Left ventricle myocardium inferior (tissue), 1 donor: ENCODE measurements at regions not wholly inside any gene's neighbourhood (a gene's known extent, or its start where the extent isn't known, plus 50 kb on each side); places are given as distances from the start of the nearest gene placed in this dataset.

Source experiments
- DNase-seq: peaks from one replicate; pipeline ENCODE4 v3.0.0-alpha.2; 2020
- H3K27ac ChIP-seq: fragments of 200-600 bp; replicated peaks from 2 replicates; pipeline ENCODE4 v1.8.0; 2021
- H3K27me3 ChIP-seq: fragments of 200-600 bp; 2 replicates; pipeline ENCODE4 v1.8.0; 2021; ENCODE audit warnings: low read depth
- H3K36me3 ChIP-seq: fragments of 200-600 bp; 2 replicates; pipeline ENCODE4 v1.8.0; 2021
- H3K4me1 ChIP-seq: fragments of 200-600 bp; 2 replicates; pipeline ENCODE4 v1.8.0; 2021
- H3K4me3 ChIP-seq: fragments of 200-600 bp; 2 replicates; pipeline ENCODE4 v1.8.0; 2021; ENCODE audit warnings: mild to moderate bottlenecking, moderate library complexity
- H3K9me3 ChIP-seq: fragments of 200-600 bp; replicated peaks from 2 replicates; pipeline ENCODE4 v1.8.0; 2021
- CTCF ChIP-seq: fragments of 200-600 bp; IDR thresholded peaks from 2 replicates; pipeline ENCODE4 v1.8.0; 2021; ENCODE audit warnings: antibody characterized with exemption, mild to moderate bottlenecking, borderline replicate concordance
- intact Hi-C: fragments of 100-400 bp; cut with micrococcal nuclease; formaldehyde crosslinking; loops from one replicate; pipeline ENCODE4 v1.11.0; 2022
- donor health status: DM: no; HTN: yes; CAD: no; lungs with severe emphysema.

DNA sequence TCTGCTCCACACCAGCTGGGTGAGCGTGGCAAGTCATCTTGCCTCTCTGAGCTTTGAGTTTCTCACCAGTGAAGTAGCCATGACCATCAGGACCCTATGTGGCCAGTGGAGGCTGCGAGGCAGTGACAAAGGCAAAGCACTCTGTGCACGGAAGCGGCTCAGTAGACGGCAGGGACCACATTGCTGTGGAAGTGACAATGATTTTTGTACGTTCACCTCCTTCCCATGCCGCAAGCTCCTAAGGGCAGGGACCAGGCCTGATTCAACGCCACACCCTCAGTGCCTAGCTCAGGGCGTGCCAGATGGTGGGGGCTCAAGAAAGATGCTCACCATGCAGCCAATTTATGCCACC is 210.5 kb downstream of the MATN1 start:
- Histone ChIP-seq H3K9me3 (no peaks in the 10 kb centered on the region), H3K27me3 (peaks cover 11% of the 10 kb centered on the region), H3K36me3 (no peaks in the 10 kb centered on the region), H3K27ac (no peak overlapping the region), H3K4me1 (no peaks in the 10 kb centered on the region), H3K4me3 (no peak overlapping the region)
- no peak for DNase-seq
- intact Hi-C loops, result no loop called here
- TF ChIP-seq CTCF, result no peak

DNA sequence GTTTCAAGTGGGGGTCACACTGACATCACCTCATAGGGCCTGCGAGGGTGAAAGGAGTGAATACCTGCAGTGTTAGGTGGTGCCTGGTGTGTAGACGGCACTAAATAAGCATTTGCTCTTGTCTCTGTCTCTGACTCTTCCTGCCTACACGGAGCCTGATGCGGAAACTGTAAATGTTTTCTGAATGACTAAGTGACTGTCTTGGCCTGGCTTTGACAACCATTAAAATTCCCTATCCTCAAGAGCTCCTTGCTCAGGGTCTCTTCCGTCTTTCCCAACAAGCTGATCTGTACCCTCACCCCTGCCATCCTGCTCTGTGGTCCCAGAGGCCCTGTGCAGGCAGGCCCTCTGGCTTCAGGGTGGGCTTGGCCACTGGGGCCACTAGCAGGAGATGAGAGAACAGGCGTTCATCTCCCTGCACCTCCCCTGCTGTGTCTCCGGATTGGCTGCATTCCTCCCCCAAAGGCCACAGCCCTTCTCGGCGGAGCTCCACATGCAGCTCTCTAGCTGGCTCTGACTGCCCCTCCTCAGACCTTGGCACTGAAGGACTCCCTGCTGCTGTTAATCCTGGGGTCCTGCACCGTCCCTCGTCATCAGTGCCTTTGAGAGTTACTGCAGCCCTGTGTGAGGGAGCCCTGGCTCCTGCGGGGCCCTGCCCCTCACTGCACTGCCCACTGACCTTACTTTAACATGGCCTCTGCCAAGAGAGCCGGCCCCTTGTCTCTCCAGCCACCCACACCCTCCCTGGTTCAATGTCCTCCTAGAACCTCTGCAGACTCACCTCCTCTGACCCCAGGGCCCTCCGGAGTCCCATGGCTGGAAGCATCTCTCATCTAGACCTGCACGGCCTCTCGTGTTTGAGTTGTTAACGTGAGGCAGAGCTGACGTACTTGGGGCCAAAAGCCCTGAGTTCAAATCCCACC is 211.1 kb downstream of the MATN1 start:
- no peak for DNase-seq

GRCh38 chr1:30511563-30511962 is 211.8 kb downstream of the MATN1 start:
- intact Hi-C loops, result no loop called here
- H3K27ac ChIP-seq, result no peak overlapping the region
- no peak overlapping the region for H3K4me3 ChIP-seq
- no peaks in the 10 kb centered on the region for H3K36me3 ChIP-seq
- no peak for TF ChIP-seq CTCF
- no peaks in the 10 kb centered on the region for H3K4me1 ChIP-seq
- no peak for DNase-seq
- H3K27me3 ChIP-seq, result peaks cover 11% of the 10 kb centered on the region
- H3K9me3 ChIP-seq, result no peaks in the 10 kb centered on the region

More for the DNA sequence above, 211.1 kb downstream of the MATN1 start:
- H3K27me3 ChIP-seq, result peaks cover 11% of the 10 kb centered on the region
- no peak for TF ChIP-seq CTCF
- intact Hi-C loops, result no loop called here
- no peak overlapping the region for H3K27ac ChIP-seq
- no peaks in the 10 kb centered on the region for H3K9me3 ChIP-seq
- H3K4me1 ChIP-seq, result no peaks in the 10 kb centered on the region
- no peaks in the 10 kb centered on the region for H3K36me3 ChIP-seq
- H3K4me3 ChIP-seq, result no peak overlapping the region

- TF ChIP-seq CTCF, result no peak
- H3K36me3 ChIP-seq, result no peaks in the 10 kb centered on the region
- H3K4me1 ChIP-seq, result no peaks in the 10 kb centered on the region
- peaks cover 11% of the 10 kb centered on the region for H3K27me3 ChIP-seq
- no peak overlapping the region for H3K27ac ChIP-seq
- H3K4me3 ChIP-seq, result no peak overlapping the region
- DNase-seq, result no peak
- H3K9me3 ChIP-seq, result no peaks in the 10 kb centered on the region
- intact Hi-C loops, result no loop called here
These were observed 212.3 kb downstream of the MATN1 start for GRCh38 chr1:30511106-30511505.

- TF ChIP-seq CTCF, result no peak
- H3K27ac ChIP-seq, result no peak overlapping the region
- intact Hi-C loops, result no loop called here
- no peak overlapping the region for H3K4me3 ChIP-seq
- DNase-seq, result no peak
- H3K9me3 ChIP-seq, result no peaks in the 10 kb centered on the region
- no peaks in the 10 kb centered on the region for H3K4me1 ChIP-seq
- peaks cover 11% of the 10 kb centered on the region for H3K27me3 ChIP-seq
- H3K36me3 ChIP-seq, result no peaks in the 10 kb centered on the region
These were observed 213.7 kb downstream of the MATN1 start for GRCh38 chr1:30509670-30510069.
